CD4-positive, alpha-beta T cell (primary cell): ENCODE measurements at regions not wholly inside any gene's neighbourhood (a gene's known extent, or its start where the extent isn't known, plus 50 kb on each side); places are given as distances from the start of the nearest gene placed in this dataset.

ENCODE experiments used
- ATAC-seq: fragments of 200-7000 bp; cut with Tn5 transposase; one replicate; pipeline ENCODE4 v1.10.0; 2022; ENCODE audit warnings: mild to moderate bottlenecking; ENCODE audit not compliant: poor library complexity
- CTCF ChIA-PET: fragments of 350-600 bp; sonication (Branson Sonifier 250); formaldehyde crosslinking; loops from one replicate; lab custom pipeline; 2021; ENCODE audit warnings: antibody characterized with exemption, inconsistent platforms; lab: Charles Lee
- POLR2A ChIA-PET: fragments of 350-600 bp; sonication (Branson Sonifier 250); formaldehyde crosslinking; loops from one replicate; lab custom pipeline; 2021; ENCODE audit warnings: antibody characterized with exemption, inconsistent platforms; lab: Charles Lee
- DNase-seq, 14 experiments: peaks; one replicate each; pipeline ENCODE4 v3.0.0-alpha.2; 2013 to 2020; ENCODE audit warnings: mixed read lengths in 2 of 14
- H3K27ac ChIP-seq, 2 donors: one replicate each; pipeline versions ENCODE4 v1.5.1 to v1.7.0; 2013; ENCODE audit warnings: low read length in 2 of 2, low read depth in 1 of 2, mild to moderate bottlenecking in 1 of 2
- H3K27me3 ChIP-seq, 2 experiments: 1 replicate in 1 of 2; 2 replicates in 1 of 2; pipeline versions ENCODE4 v1.6.1 to v1.7.0; 2013; ENCODE audit warnings: low read length in 2 of 2, control low read depth in 1 of 2, mild to moderate bottlenecking in 1 of 2, moderate library complexity in 1 of 2; ENCODE audit not compliant: insufficient read depth in 2 of 2, control insufficient read depth in 1 of 2
- H3K36me3 ChIP-seq: one replicate; pipeline ENCODE4 v1.6.1; 2013; ENCODE audit warnings: low read length, control low read depth; ENCODE audit not compliant: insufficient read depth
- H3K4me1 ChIP-seq: one replicate; pipeline ENCODE4 v1.6.1; 2013; ENCODE audit warnings: low read length, control low read depth; ENCODE audit not compliant: insufficient read depth
- H3K4me3 ChIP-seq: one replicate; pipeline ENCODE4 v1.5.1; 2013; ENCODE audit warnings: mild to moderate bottlenecking, low read length, moderate library complexity
- H3K9me3 ChIP-seq, 2 experiments: 1 replicate in 1 of 2; 2 replicates in 1 of 2; pipeline versions ENCODE4 v1.6.1 to v1.7.0; 2013; ENCODE audit warnings: low read length in 2 of 2, mild to moderate bottlenecking in 2 of 2, control low read depth in 1 of 2, moderate library complexity in 1 of 2; ENCODE audit not compliant: control insufficient read depth in 1 of 2, insufficient read depth in 1 of 2
- H3K27ac Mint-ChIP-seq: one replicate; pipeline ENCODE4 v1.8.0; 2020; ENCODE audit warnings: mixed read lengths
- H3K27me3 Mint-ChIP-seq: one replicate; pipeline ENCODE4 v1.8.0; 2021; ENCODE audit warnings: mixed read lengths
- H3K36me3 Mint-ChIP-seq: one replicate; pipeline ENCODE4 v1.8.0; 2021; ENCODE audit warnings: low read depth, mixed read lengths
- H3K4me1 Mint-ChIP-seq: one replicate; pipeline ENCODE4 v1.8.0; 2021; ENCODE audit warnings: low read depth, mixed read lengths
- H3K4me3 Mint-ChIP-seq: one replicate; pipeline ENCODE4 v1.8.0; 2020; ENCODE audit warnings: mild to moderate bottlenecking, mixed read lengths
- H3K9me3 Mint-ChIP-seq: one replicate; pipeline ENCODE4 v1.8.0; 2020; ENCODE audit warnings: mixed read lengths
- intact Hi-C, 2 experiments: fragments of 100-400 bp; cut with DNase I in 1 of 2; cut with micrococcal nuclease in 1 of 2; formaldehyde crosslinking; loops; one replicate each; pipeline versions ENCODE4 v1.15.1 to v1.9.0; 2023 to 2025; cut with DNase I, micrococcal nuclease
- TF ChIP-seq, protein P1 (sequence below): fragments of 200-600 bp; IDR thresholded peaks from one replicate; pipeline ENCODE4 v1.8.0; 2022; ENCODE audit warnings: antibody characterized with exemption, mild to moderate bottlenecking

DNA sequence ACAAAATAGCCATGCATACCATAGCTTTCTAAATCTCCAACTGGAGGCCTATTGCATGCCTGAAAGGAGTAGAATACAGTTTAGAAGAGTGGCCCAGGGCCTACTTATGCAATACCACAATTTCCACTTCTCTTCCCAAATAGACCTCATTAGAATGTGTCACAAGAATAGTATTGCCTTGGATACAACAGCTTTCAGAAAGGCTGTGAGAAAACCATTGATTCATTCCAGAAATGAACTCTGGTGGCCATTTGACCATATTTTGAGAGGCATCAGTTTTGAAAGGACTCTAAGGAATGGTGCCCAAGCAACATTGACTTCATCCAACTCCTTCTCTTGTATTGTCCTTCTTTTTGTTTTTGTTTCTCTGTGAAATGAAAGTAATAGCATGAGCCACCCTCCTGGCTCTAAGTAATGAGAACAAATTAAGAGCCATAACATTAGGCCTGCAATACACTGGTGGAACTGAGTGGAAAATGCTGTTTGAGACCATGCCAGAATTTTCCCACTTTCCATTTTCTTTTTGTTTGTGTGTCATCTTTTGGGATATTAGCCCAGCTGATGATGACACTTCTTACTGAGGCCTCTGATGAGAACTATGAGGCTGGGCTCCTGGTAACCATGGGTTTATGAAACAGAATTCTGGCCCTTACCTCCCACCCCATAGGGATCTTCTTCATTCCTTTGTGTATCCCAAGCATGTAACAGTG is 90.2 kb downstream of the TMEM174 start:
- no peaks in the 10 kb centered on the region for H3K4me1 ChIP-seq
- no peaks in the 10 kb centered on the region for H3K9me3 Mint-ChIP-seq
- H3K27me3 Mint-ChIP-seq: peaks cover 49% of the 10 kb centered on the region
- H3K36me3 Mint-ChIP-seq: no peaks in the 10 kb centered on the region
- TF ChIP-seq, protein P1, sequence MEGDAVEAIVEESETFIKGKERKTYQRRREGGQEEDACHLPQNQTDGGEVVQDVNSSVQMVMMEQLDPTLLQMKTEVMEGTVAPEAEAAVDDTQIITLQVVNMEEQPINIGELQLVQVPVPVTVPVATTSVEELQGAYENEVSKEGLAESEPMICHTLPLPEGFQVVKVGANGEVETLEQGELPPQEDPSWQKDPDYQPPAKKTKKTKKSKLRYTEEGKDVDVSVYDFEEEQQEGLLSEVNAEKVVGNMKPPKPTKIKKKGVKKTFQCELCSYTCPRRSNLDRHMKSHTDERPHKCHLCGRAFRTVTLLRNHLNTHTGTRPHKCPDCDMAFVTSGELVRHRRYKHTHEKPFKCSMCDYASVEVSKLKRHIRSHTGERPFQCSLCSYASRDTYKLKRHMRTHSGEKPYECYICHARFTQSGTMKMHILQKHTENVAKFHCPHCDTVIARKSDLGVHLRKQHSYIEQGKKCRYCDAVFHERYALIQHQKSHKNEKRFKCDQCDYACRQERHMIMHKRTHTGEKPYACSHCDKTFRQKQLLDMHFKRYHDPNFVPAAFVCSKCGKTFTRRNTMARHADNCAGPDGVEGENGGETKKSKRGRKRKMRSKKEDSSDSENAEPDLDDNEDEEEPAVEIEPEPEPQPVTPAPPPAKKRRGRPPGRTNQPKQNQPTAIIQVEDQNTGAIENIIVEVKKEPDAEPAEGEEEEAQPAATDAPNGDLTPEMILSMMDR: no peak
- no peak overlapping the region for H3K4me3 ChIP-seq
- ATAC-seq: no peak
- H3K27ac ChIP-seq: no peak overlapping the region
- POLR2A ChIA-PET: no interaction called here
- H3K4me1 Mint-ChIP-seq: no peaks in the 10 kb centered on the region
- intact Hi-C loops: no loop called here
- H3K27me3 ChIP-seq: peaks cover 4 to 8% of the 10 kb centered on the region in 2 experiments
- H3K27ac Mint-ChIP-seq: no peak overlapping the region
- CTCF ChIA-PET: no interaction called here
- H3K9me3 ChIP-seq: no peaks in the 10 kb centered on the region
- H3K4me3 Mint-ChIP-seq: no peak overlapping the region
- no peaks in the 10 kb centered on the region for H3K36me3 ChIP-seq
- DNase-seq: no peak

DNA sequence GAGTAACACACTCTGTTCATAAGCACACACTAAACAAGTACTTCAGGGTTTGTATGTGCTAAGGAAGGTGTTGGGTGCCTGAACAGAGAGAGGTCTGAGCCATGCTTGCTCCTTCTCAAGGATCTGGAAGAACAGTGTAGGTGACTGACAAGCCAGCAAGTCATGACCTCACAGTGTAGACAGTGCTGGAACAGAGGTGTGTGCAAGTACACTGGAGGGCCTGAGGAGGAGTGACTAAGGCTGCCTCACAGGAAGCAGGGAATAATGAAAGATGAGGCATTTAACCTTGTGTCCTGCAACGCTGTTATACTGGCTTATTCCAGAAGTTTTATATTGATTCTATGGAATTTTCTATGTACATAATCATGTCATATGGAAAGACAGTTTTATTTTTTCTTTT is 83.9 kb downstream of the TMEM174 start:
- Mint-ChIP-seq H3K36me3 (no peaks in the 10 kb centered on the region), H3K27ac (no peak overlapping the region), H3K27me3 (peaks cover 87% of the 10 kb centered on the region), H3K4me3 (no peak overlapping the region), H3K4me1 (no peaks in the 10 kb centered on the region), H3K9me3 (peaks cover 3% of the 10 kb centered on the region)
- Histone ChIP-seq H3K4me3 (no peak overlapping the region), H3K9me3 (no peaks in the 10 kb centered on the region), H3K27ac (no peak overlapping the region), H3K27me3 (peaks cover 19% of the 10 kb centered on the region in 2 experiments), H3K36me3 (no peaks in the 10 kb centered on the region), H3K4me1 (no peaks in the 10 kb centered on the region)
- DNase-seq: no peak
- intact Hi-C loops: no loop called here
- ChIA-PET CTCF (no interaction called here), POLR2A (no interaction called here)
- TF ChIP-seq, protein P1: no peak
- no peak for ATAC-seq

DNA sequence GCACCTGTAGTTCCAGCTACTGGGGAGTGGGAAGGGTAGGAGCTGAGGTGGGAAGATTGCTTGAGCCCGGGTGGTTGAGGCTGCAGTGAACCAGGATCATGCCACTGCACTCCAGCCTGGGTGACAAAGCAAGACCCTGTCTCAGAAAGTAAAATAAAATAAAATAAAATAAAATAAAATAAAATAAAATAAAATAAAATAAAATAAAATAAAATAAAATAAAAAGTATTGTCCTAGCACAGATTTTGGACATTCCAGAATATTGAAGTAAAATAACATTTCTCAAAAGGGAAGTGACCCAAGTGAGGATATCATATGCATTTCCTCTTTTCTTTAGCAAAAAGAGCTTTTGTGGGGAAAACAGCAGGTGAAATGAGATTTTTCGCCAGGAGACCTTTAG is 83.5 kb downstream of the TMEM174 start:
- intact Hi-C loops: no loop called here
- Histone ChIP-seq H3K27ac (no peak overlapping the region), H3K4me1 (no peaks in the 10 kb centered on the region), H3K27me3 (peaks cover 22 to 23% of the 10 kb centered on the region in 2 experiments), H3K4me3 (no peak overlapping the region), H3K9me3 (no peaks in the 10 kb centered on the region), H3K36me3 (no peaks in the 10 kb centered on the region)
- DNase-seq (no peak), ATAC-seq (no peak)
- CTCF ChIA-PET: no interaction called here
- H3K4me1 Mint-ChIP-seq: no peaks in the 10 kb centered on the region
- no peaks in the 10 kb centered on the region for H3K36me3 Mint-ChIP-seq
- H3K27me3 Mint-ChIP-seq: peaks cover 87% of the 10 kb centered on the region
- no peak overlapping the region for H3K27ac Mint-ChIP-seq
- peaks cover 3% of the 10 kb centered on the region for H3K9me3 Mint-ChIP-seq
- TF ChIP-seq, protein P1: no peak
- POLR2A ChIA-PET: no interaction called here
- no peak overlapping the region for H3K4me3 Mint-ChIP-seq
